H9 (cell line): ENCODE measurements at regions not wholly inside any gene's neighbourhood (a gene's known extent, or its start where the extent isn't known, plus 50 kb on each side); places are given as distances from the start of the nearest gene placed in this dataset.
A peak's percentile ranks its signal among the peaks of the same experiment; 100 is the strongest.

Source experiments
- DNase-seq: peaks from one replicate; pipeline ENCODE4 v3.0.0-alpha.2; 2017
- H2AFZ ChIP-seq: one replicate; pipeline ENCODE4 v1.6.1; 2013; ENCODE audit warnings: mild to moderate bottlenecking, low read length, control low read depth, moderate library complexity
- H2AK5ac ChIP-seq: 2 replicates; pipeline ENCODE4 v1.6.1; 2013; ENCODE audit warnings: low read length, control low read depth, mixed read lengths; ENCODE audit not compliant: insufficient read length
- H2BK120ac ChIP-seq: one replicate; pipeline ENCODE4 v1.6.1; 2013; ENCODE audit warnings: low read depth, mild to moderate bottlenecking, low read length, control low read depth, inconsistent platforms; ENCODE audit not compliant: poor library complexity, severe bottlenecking
- H2BK12ac ChIP-seq: 2 replicates; pipeline ENCODE4 v1.6.1; 2013; ENCODE audit warnings: low read length, control low read depth, mixed read lengths, low read depth; ENCODE audit not compliant: insufficient read length
- H2BK15ac ChIP-seq: 2 replicates; pipeline ENCODE4 v1.6.1; 2013; ENCODE audit warnings: low read depth, low read length, control low read depth
- H2BK20ac ChIP-seq: one replicate; pipeline ENCODE4 v1.6.1; 2013; ENCODE audit warnings: low read depth, mild to moderate bottlenecking, low read length, control low read depth, inconsistent platforms; ENCODE audit not compliant: poor library complexity, severe bottlenecking
- H2BK5ac ChIP-seq: 2 replicates; pipeline ENCODE4 v1.6.1; 2013; ENCODE audit warnings: low read length, control low read depth, mixed read lengths; ENCODE audit not compliant: insufficient read length
- H3K14ac ChIP-seq: 2 replicates; pipeline ENCODE4 v1.6.1; 2013; ENCODE audit warnings: low read length, control low read depth; ENCODE audit not compliant: insufficient read depth
- H3K18ac ChIP-seq: 2 replicates; pipeline ENCODE4 v1.6.1; 2013; ENCODE audit warnings: low read depth, mild to moderate bottlenecking, mixed read lengths, low read length, control low read depth; ENCODE audit not compliant: insufficient read length
- H3K23ac ChIP-seq: 2 replicates; pipeline ENCODE4 v1.6.1; 2013; ENCODE audit warnings: low read length, control low read depth, mixed read lengths, low read depth; ENCODE audit not compliant: insufficient read length
- H3K23me2 ChIP-seq: 2 replicates; pipeline ENCODE4 v1.6.1; 2013; ENCODE audit warnings: low read depth, mild to moderate bottlenecking, mixed read lengths, low read length, control low read depth; ENCODE audit not compliant: insufficient read length, poor library complexity, severe bottlenecking
- H3K27ac ChIP-seq: 2 replicates; pipeline ENCODE4 v1.5.1; 2013; ENCODE audit warnings: low read length, control low read depth, mixed read lengths, low read depth; ENCODE audit not compliant: insufficient read length
- H3K27me3 ChIP-seq: 2 replicates; pipeline ENCODE4 v1.6.1; 2013; ENCODE audit warnings: low read length, control low read depth, inconsistent platforms; ENCODE audit not compliant: insufficient read depth
- H3K4ac ChIP-seq: 2 replicates; pipeline ENCODE4 v1.6.1; 2013; ENCODE audit warnings: low read depth, mild to moderate bottlenecking, control low read depth, inconsistent platforms, low read length, moderate library complexity
- H3K4me1 ChIP-seq: 2 replicates; pipeline ENCODE4 v1.6.1; 2013; ENCODE audit warnings: low read length, control low read depth, inconsistent platforms; ENCODE audit not compliant: insufficient read depth
- H3K4me2 ChIP-seq: 2 replicates; pipeline ENCODE4 v1.6.1; 2013; ENCODE audit warnings: low read length, control low read depth, mixed read lengths; ENCODE audit not compliant: insufficient read length, insufficient read depth
- H3K56ac ChIP-seq: 2 replicates; pipeline ENCODE4 v1.6.1; 2013; ENCODE audit warnings: low read depth, mild to moderate bottlenecking, mixed read lengths, low read length, control low read depth; ENCODE audit not compliant: insufficient read length
- H3K79me1 ChIP-seq: 2 replicates; pipeline ENCODE4 v1.6.1; 2013; ENCODE audit warnings: low read depth, mild to moderate bottlenecking, moderate library complexity, low read length, control low read depth, inconsistent platforms; ENCODE audit not compliant: insufficient read depth, poor library complexity, severe bottlenecking
- H3K79me2 ChIP-seq: 2 replicates; pipeline ENCODE4 v1.6.1; 2013; ENCODE audit warnings: low read length, control low read depth, inconsistent platforms; ENCODE audit not compliant: insufficient read depth
- H3K9ac ChIP-seq: 2 replicates; pipeline ENCODE4 v1.6.1; 2013; ENCODE audit warnings: low read length, control low read depth, mixed read lengths; ENCODE audit not compliant: insufficient read length; ENCODE audit errors: extremely low read depth
- H3K9me3 ChIP-seq: one replicate; pipeline ENCODE4 v1.6.1; 2013; ENCODE audit warnings: low read depth, low read length, inconsistent platforms; ENCODE audit not compliant: control insufficient read depth
- H3T11ph ChIP-seq: one replicate; pipeline ENCODE4 v1.6.1; 2013; ENCODE audit warnings: mild to moderate bottlenecking, low read length, control low read depth, inconsistent platforms
- H4K20me1 ChIP-seq: one replicate; pipeline ENCODE4 v1.6.1; 2013; ENCODE audit not compliant: control insufficient read depth, insufficient read length, insufficient read depth
- H4K5ac ChIP-seq: 2 replicates; pipeline ENCODE4 v1.6.1; 2013; ENCODE audit warnings: low read depth, mild to moderate bottlenecking, mixed read lengths, low read length, control low read depth; ENCODE audit not compliant: insufficient read length
- H4K8ac ChIP-seq: replicated peaks from 2 replicates; pipeline ENCODE4 v1.6.1; 2013; ENCODE audit warnings: low read length, control low read depth, mixed read lengths, low read depth; ENCODE audit not compliant: insufficient read length
- H4K91ac ChIP-seq: 2 replicates; pipeline ENCODE4 v1.6.1; 2013; ENCODE audit warnings: low read depth, mild to moderate bottlenecking, moderate library complexity, mixed read lengths, low read length, control low read depth; ENCODE audit not compliant: insufficient read length
- H3K27ac Mint-ChIP-seq, 3 experiments: 2 replicates in 2 of 3; 3 replicates in 1 of 3; pipeline ENCODE4 v1.8.0; 2020 to 2021; ENCODE audit warnings: mixed read lengths in 3 of 3, mild to moderate bottlenecking in 1 of 3, moderate library complexity in 1 of 3
- H3K27me3 Mint-ChIP-seq: 2 replicates; pipeline ENCODE4 v1.8.0; 2021; ENCODE audit warnings: low read depth, mild to moderate bottlenecking, moderate library complexity, mixed read lengths
- H3K36me3 Mint-ChIP-seq, 3 experiments: 2 replicates in 2 of 3; 3 replicates in 1 of 3; pipeline ENCODE4 v1.8.0; 2020 to 2021; ENCODE audit warnings: low read depth in 3 of 3, mixed read lengths in 3 of 3; ENCODE audit not compliant: insufficient read depth in 1 of 3
- H3K4me1 Mint-ChIP-seq, 2 experiments: 2 replicates each; pipeline ENCODE4 v1.8.0; 2020; ENCODE audit warnings: mixed read lengths in 2 of 2
- H3K4me3 Mint-ChIP-seq, 2 experiments: 2 replicates in 1 of 2; 3 replicates in 1 of 2; pipeline ENCODE4 v1.8.0; 2020 to 2021; ENCODE audit warnings: mild to moderate bottlenecking in 2 of 2, mixed read lengths in 2 of 2, moderate library complexity in 1 of 2
- H3K9me3 Mint-ChIP-seq, 2 experiments: 2 replicates in 1 of 2; 3 replicates in 1 of 2; pipeline ENCODE4 v1.8.0; 2020; ENCODE audit warnings: mild to moderate bottlenecking in 2 of 2, mixed read lengths in 2 of 2, moderate library complexity in 1 of 2
- WGBS: extraction: QIAGEN DNeasy Blood & Tissue Kit; methylation state at CpG from one replicate; pipeline ENCODE4 v1.1.7; 2013; ENCODE audit warnings: missing lambda C conversion rate, low lambda C conversion rate, mixed read lengths; ENCODE audit not compliant: insufficient read length; ENCODE audit errors: extremely low coverage; 5-methylcytosine and 5-hydroxymethylcytosine counted together
- TF ChIP-seq, protein P1 (sequence below): fragments of 200-600 bp; sonication (generic); conservative IDR thresholded peaks from 3 replicates; pipeline ENCODE4 v1.8.0; 2021; ENCODE audit warnings: antibody characterized with exemption, mild to moderate bottlenecking

DNA sequence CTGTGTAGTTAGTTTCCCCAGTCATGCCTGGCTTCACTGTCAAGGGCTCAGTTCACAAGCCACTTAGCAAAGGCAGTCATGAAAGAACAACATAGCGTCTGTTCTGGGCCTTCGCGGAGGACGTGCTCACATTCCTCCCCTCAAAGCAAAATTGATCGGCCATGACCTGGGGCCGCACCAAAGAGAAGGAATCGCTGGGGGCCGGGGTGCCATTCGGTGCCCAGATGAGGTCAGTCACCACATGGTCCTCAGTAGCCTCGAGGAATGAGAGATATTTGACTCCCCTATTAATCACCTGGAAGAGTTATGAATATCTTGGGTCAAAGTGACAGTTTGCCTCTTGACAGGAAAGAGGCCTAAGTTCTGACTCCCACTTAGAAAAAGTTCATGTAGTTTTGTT, 251.1 kb upstream of the JUN start:
- Histone ChIP-seq H3K18ac (peak overlapping the region; percentile 46), H3K4ac (no peak overlapping the region), H4K5ac (no peak overlapping the region), H2AFZ (no peak overlapping the region), H2BK12ac (no peak overlapping the region), H2BK5ac (no peak overlapping the region), H3K9ac (no peak overlapping the region), H2AK5ac (no peak overlapping the region), H2BK20ac (no peak overlapping the region), H2BK15ac (no peak overlapping the region), H3K27ac (no peak overlapping the region), H4K8ac (no peak overlapping the region), H4K91ac (no peak overlapping the region), H3K14ac (no peak overlapping the region), H3K9me3 (no peaks in the 10 kb centered on the region), H3K56ac (no peak overlapping the region), H3K4me2 (no peak overlapping the region), H3K4me1 (no peaks in the 10 kb centered on the region), H3K23me2 (no peaks in the 10 kb centered on the region), H4K20me1 (no peaks in the 10 kb centered on the region), H3K79me2 (no peaks in the 10 kb centered on the region), H3K27me3 (no peaks in the 10 kb centered on the region), H2BK120ac (peak overlapping the region; percentile 26), H3K79me1 (no peaks in the 10 kb centered on the region), H3T11ph (no peak overlapping the region), H3K23ac (no peak overlapping the region)
- Mint-ChIP-seq H3K4me3 (no peak overlapping the region), H3K27ac (no peak overlapping the region), H3K4me1 (no peaks in the 10 kb centered on the region), H3K36me3 (no peaks in the 10 kb centered on the region), H3K9me3 (no peaks in the 10 kb centered on the region), H3K27me3 (peaks cover 3% of the 10 kb centered on the region; the same call in 1 of the 2 replicates)
- no peak for DNase-seq
- TF ChIP-seq, protein P1, sequence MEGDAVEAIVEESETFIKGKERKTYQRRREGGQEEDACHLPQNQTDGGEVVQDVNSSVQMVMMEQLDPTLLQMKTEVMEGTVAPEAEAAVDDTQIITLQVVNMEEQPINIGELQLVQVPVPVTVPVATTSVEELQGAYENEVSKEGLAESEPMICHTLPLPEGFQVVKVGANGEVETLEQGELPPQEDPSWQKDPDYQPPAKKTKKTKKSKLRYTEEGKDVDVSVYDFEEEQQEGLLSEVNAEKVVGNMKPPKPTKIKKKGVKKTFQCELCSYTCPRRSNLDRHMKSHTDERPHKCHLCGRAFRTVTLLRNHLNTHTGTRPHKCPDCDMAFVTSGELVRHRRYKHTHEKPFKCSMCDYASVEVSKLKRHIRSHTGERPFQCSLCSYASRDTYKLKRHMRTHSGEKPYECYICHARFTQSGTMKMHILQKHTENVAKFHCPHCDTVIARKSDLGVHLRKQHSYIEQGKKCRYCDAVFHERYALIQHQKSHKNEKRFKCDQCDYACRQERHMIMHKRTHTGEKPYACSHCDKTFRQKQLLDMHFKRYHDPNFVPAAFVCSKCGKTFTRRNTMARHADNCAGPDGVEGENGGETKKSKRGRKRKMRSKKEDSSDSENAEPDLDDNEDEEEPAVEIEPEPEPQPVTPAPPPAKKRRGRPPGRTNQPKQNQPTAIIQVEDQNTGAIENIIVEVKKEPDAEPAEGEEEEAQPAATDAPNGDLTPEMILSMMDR: no peak
- WGBS: no CpG with 5 or more reads among the region's 10 CpGs
